ENCODE measurements at regions not wholly inside any gene's neighbourhood (a gene's known extent, or its start where the extent isn't known, plus 50 kb on each side); places are given as distances from the start of the nearest gene placed in this dataset.

DNA sequence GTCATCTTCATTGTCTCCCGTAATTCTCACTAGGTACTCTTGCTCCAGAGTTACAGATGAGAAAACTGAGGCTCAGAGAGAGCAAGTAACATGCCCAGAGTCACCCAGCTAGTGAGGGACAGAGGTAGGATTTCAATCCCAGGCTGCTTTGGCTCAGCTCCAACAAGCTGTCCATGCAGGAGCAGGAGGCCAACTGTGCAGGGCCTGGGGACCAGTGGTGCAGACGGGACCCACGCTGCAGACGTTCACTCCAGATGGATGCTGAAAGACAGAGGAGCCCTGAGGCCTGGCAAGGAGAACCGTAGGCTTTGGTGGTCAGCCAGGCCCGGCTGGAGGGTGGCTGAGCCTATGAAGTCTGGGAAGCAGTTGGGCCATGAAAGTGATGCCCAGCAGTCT is 102.6 kb downstream of the MCFD2 start:
- peak; percentile 36 for DNase-seq
